Activated B cell treated with CpG ODN at 0.5 μM for 24 hours (primary cell): ENCODE measurements at regions not wholly inside any gene's neighbourhood (a gene's known extent, or its start where the extent isn't known, plus 50 kb on each side); places are given as distances from the start of the nearest gene placed in this dataset.

Experiments used
- ATAC-seq: fragments of 200-7000 bp; cut with Tn5 transposase; one replicate; pipeline ENCODE4 v1.10.0; 2021; ENCODE audit warnings: low read depth, mild to moderate bottlenecking, moderate library complexity
- CTCF ChIA-PET: fragments of 350-600 bp; sonication (Branson Sonifier 250); formaldehyde crosslinking; loops from one replicate; lab custom pipeline; 2021; ENCODE audit warnings: antibody characterized with exemption; lab: Charles Lee
- POLR2A ChIA-PET: fragments of 350-600 bp; sonication (Branson Sonifier 250); formaldehyde crosslinking; loops from one replicate; lab custom pipeline; 2021; ENCODE audit warnings: antibody characterized with exemption; lab: Charles Lee
- DNase-seq: peaks from one replicate; pipeline ENCODE4 v3.0.0; 2022
- H3K27ac Mint-ChIP-seq: one replicate; pipeline ENCODE4 v1.8.0; 2020; ENCODE audit warnings: mixed read lengths
- H3K27me3 Mint-ChIP-seq: one replicate; pipeline ENCODE4 v1.8.0; 2021; ENCODE audit warnings: mixed read lengths
- H3K36me3 Mint-ChIP-seq: one replicate; pipeline ENCODE4 v1.8.0; 2021; ENCODE audit warnings: low read depth, mixed read lengths
- H3K4me1 Mint-ChIP-seq: one replicate; pipeline ENCODE4 v1.8.0; 2021; ENCODE audit warnings: mixed read lengths
- H3K4me3 Mint-ChIP-seq: one replicate; pipeline ENCODE4 v1.8.0; 2020; ENCODE audit warnings: mild to moderate bottlenecking, mixed read lengths
- H3K9me3 Mint-ChIP-seq: one replicate; pipeline ENCODE4 v1.8.0; 2020; ENCODE audit warnings: mixed read lengths
- CTCF ChIP-seq: fragments of 200-600 bp; IDR thresholded peaks from one replicate; pipeline ENCODE4 v1.8.0; 2022; ENCODE audit warnings: antibody characterized with exemption, mild to moderate bottlenecking
- intact Hi-C: fragments of 100-400 bp; cut with micrococcal nuclease; formaldehyde crosslinking; loops from one replicate; pipeline ENCODE4 v1.15.1; 2024

- Mint-ChIP-seq H3K36me3 (no peaks in the 10 kb centered on the region), H3K4me3 (no peak overlapping the region), H3K27ac (no peak overlapping the region), H3K27me3 (peaks cover 44% of the 10 kb centered on the region), H3K9me3 (no peaks in the 10 kb centered on the region), H3K4me1 (peaks cover 38% of the 10 kb centered on the region)
- DNase-seq: no peak
- intact Hi-C loops: no loop called here
- TF ChIP-seq CTCF: no peak
- CTCF ChIA-PET: no interaction called here
- POLR2A ChIA-PET: no interaction called here
- ATAC-seq: no peak
Measured at GRCh38 chrX:119996069-119996468, 52.5 kb upstream of the NKAP start.
